Activated CD4-positive, alpha-beta memory T cell treated with anti-CD3 and anti-CD28 coated beads, Interleukin-2, amount 10 ng/mL, durations not matched to agents 7 days and 5 days (primary cell): ENCODE measurements at regions not wholly inside any gene's neighbourhood (a gene's known extent, or its start where the extent isn't known, plus 50 kb on each side); places are given as distances from the start of the nearest gene placed in this dataset.

ENCODE experiments used
- CTCF ChIA-PET: fragments of 350-600 bp; sonication (Branson Sonifier 250); formaldehyde crosslinking; loops from one replicate; lab custom pipeline; 2021; ENCODE audit warnings: antibody characterized with exemption, inconsistent platforms; lab: Charles Lee
- POLR2A ChIA-PET: fragments of 350-600 bp; sonication (Branson Sonifier 250); formaldehyde crosslinking; loops from one replicate; lab custom pipeline; 2021; ENCODE audit warnings: antibody characterized with exemption; lab: Charles Lee
- DNase-seq: peaks from one replicate; pipeline ENCODE4 v3.0.0-alpha.2; 2020
- H3K27ac Mint-ChIP-seq: one replicate; pipeline ENCODE4 v1.8.0; 2021; ENCODE audit warnings: mild to moderate bottlenecking, mixed read lengths
- H3K27me3 Mint-ChIP-seq: one replicate; pipeline ENCODE4 v1.8.0; 2021; ENCODE audit warnings: mixed read lengths
- H3K36me3 Mint-ChIP-seq: one replicate; pipeline ENCODE4 v1.8.0; 2021; ENCODE audit warnings: low read depth, mixed read lengths
- H3K4me1 Mint-ChIP-seq: one replicate; pipeline ENCODE4 v1.8.0; 2021; ENCODE audit warnings: mixed read lengths
- H3K4me3 Mint-ChIP-seq: one replicate; pipeline ENCODE4 v1.8.0; 2021; ENCODE audit warnings: mild to moderate bottlenecking, mixed read lengths
- H3K9me3 Mint-ChIP-seq: one replicate; pipeline ENCODE4 v1.8.0; 2021; ENCODE audit warnings: mixed read lengths

- Mint-ChIP-seq H3K4me1 (no peaks in the 10 kb centered on the region), H3K27ac (no peak overlapping the region), H3K27me3 (peaks cover 2% of the 10 kb centered on the region), H3K9me3 (peaks cover 6% of the 10 kb centered on the region), H3K4me3 (no peak overlapping the region), H3K36me3 (no peaks in the 10 kb centered on the region)
- ChIA-PET POLR2A (no interaction called here), CTCF (interaction anchor here (1.3 kb wide), 1 partner anchor 311 kb away, joined by 3 read pairs; no protein-coding TSS in a partner anchor)
- no peak for DNase-seq
Measured at GRCh38 chr3:15941958-15942357, 144.2 kb upstream of the ANKRD28 start.

- Mint-ChIP-seq H3K36me3 (no peaks in the 10 kb centered on the region), H3K4me1 (no peaks in the 10 kb centered on the region), H3K4me3 (no peak overlapping the region), H3K27ac (no peak overlapping the region), H3K27me3 (peaks cover 2% of the 10 kb centered on the region), H3K9me3 (peaks cover 6% of the 10 kb centered on the region)
- ChIA-PET CTCF (interaction anchor here (1.3 kb wide), 1 partner anchor 312 kb away, joined by 3 read pairs; no protein-coding TSS in a partner anchor), POLR2A (no interaction called here)
- DNase-seq = no peak
Measured at GRCh38 chr3:15942462-15942861, 144.7 kb upstream of the ANKRD28 start.

- POLR2A ChIA-PET = no interaction called here
- DNase-seq = no peak
- no peaks in the 10 kb centered on the region for H3K36me3 Mint-ChIP-seq
- CTCF ChIA-PET = interaction anchor here (1.3 kb wide), 1 partner anchor 312 kb away, joined by 3 read pairs; no protein-coding TSS in a partner anchor
- H3K9me3 Mint-ChIP-seq = peaks cover 6% of the 10 kb centered on the region
- H3K4me1 Mint-ChIP-seq = no peaks in the 10 kb centered on the region
- no peak overlapping the region for H3K4me3 Mint-ChIP-seq
- no peak overlapping the region for H3K27ac Mint-ChIP-seq
- peaks cover 2% of the 10 kb centered on the region for H3K27me3 Mint-ChIP-seq
Measured at GRCh38 chr3:15942936-15943335, 145.2 kb upstream of the ANKRD28 start.

- Mint-ChIP-seq H3K36me3 (no peaks in the 10 kb centered on the region), H3K27me3 (peaks cover 4% of the 10 kb centered on the region), H3K4me3 (no peak overlapping the region), H3K9me3 (peaks cover 3% of the 10 kb centered on the region), H3K27ac (no peak overlapping the region), H3K4me1 (no peaks in the 10 kb centered on the region)
- ChIA-PET CTCF (no interaction called here), POLR2A (no interaction called here)
- no peak for DNase-seq
Measured at GRCh38 chr3:15948388-15948787, 150.6 kb upstream of the ANKRD28 start.

- Mint-ChIP-seq H3K4me1 (no peaks in the 10 kb centered on the region), H3K36me3 (no peaks in the 10 kb centered on the region), H3K27ac (no peak overlapping the region), H3K4me3 (no peak overlapping the region), H3K9me3 (no peaks in the 10 kb centered on the region), H3K27me3 (peaks cover 1% of the 10 kb centered on the region)
- ChIA-PET POLR2A (no interaction called here), CTCF (no interaction called here)
- no peak for DNase-seq
Measured at GRCh38 chr3:15952543-15953175, 154.9 kb upstream of the ANKRD28 start.

- Mint-ChIP-seq H3K4me3 (no peak overlapping the region), H3K27me3 (peaks cover 1% of the 10 kb centered on the region), H3K4me1 (no peaks in the 10 kb centered on the region), H3K36me3 (no peaks in the 10 kb centered on the region), H3K27ac (no peak overlapping the region), H3K9me3 (no peaks in the 10 kb centered on the region)
- ChIA-PET POLR2A (no interaction called here), CTCF (no interaction called here)
- no peak for DNase-seq
Measured at GRCh38 chr3:15953841-15954240, 156.1 kb upstream of the ANKRD28 start.

GRCh38 chr3:15955968-15956367, 158.2 kb upstream of the ANKRD28 start:
- Mint-ChIP-seq H3K36me3 (no peaks in the 10 kb centered on the region), H3K27me3 (no peaks in the 10 kb centered on the region), H3K27ac (no peak overlapping the region), H3K4me3 (no peak overlapping the region), H3K4me1 (no peaks in the 10 kb centered on the region), H3K9me3 (no peaks in the 10 kb centered on the region)
- ChIA-PET POLR2A (no interaction called here), CTCF (no interaction called here)
- DNase-seq = no peak

- H3K9me3 Mint-ChIP-seq = no peaks in the 10 kb centered on the region
- POLR2A ChIA-PET = no interaction called here
- no peak overlapping the region for H3K27ac Mint-ChIP-seq
- DNase-seq = no peak
- no peaks in the 10 kb centered on the region for H3K36me3 Mint-ChIP-seq
- no peak overlapping the region for H3K4me3 Mint-ChIP-seq
- no peaks in the 10 kb centered on the region for H3K27me3 Mint-ChIP-seq
- no peaks in the 10 kb centered on the region for H3K4me1 Mint-ChIP-seq
- CTCF ChIA-PET = no interaction called here
Measured at GRCh38 chr3:15958692-15959433, 161.1 kb upstream of the ANKRD28 start.

- ChIA-PET POLR2A (no interaction called here), CTCF (interaction anchor here (0.7 kb wide), 1 partner anchor 32 kb away, joined by 3 read pairs; no protein-coding TSS in a partner anchor)
- Mint-ChIP-seq H3K36me3 (no peaks in the 10 kb centered on the region), H3K27me3 (no peaks in the 10 kb centered on the region), H3K27ac (no peak overlapping the region), H3K9me3 (no peaks in the 10 kb centered on the region), H3K4me1 (no peaks in the 10 kb centered on the region), H3K4me3 (no peak overlapping the region)
- DNase-seq = no peak
Measured at GRCh38 chr3:15959434-15959811, 161.6 kb upstream of the ANKRD28 start.

- Mint-ChIP-seq H3K36me3 (no peaks in the 10 kb centered on the region), H3K9me3 (no peaks in the 10 kb centered on the region), H3K27ac (no peak overlapping the region), H3K4me3 (no peak overlapping the region), H3K4me1 (no peaks in the 10 kb centered on the region), H3K27me3 (no peaks in the 10 kb centered on the region)
- DNase-seq = no peak
- ChIA-PET CTCF (no interaction called here), POLR2A (no interaction called here)
Measured at GRCh38 chr3:15964605-15965442, 167.0 kb upstream of the ANKRD28 start.

GRCh38 chr3:15967577-15967976, 169.8 kb upstream of the ANKRD28 start:
- DNase-seq = no peak
- Mint-ChIP-seq H3K36me3 (no peaks in the 10 kb centered on the region), H3K4me1 (no peaks in the 10 kb centered on the region), H3K27me3 (no peaks in the 10 kb centered on the region), H3K27ac (no peak overlapping the region), H3K9me3 (no peaks in the 10 kb centered on the region), H3K4me3 (no peak overlapping the region)
- POLR2A ChIA-PET = no interaction called here
- CTCF ChIA-PET = no interaction called here

- DNase-seq = no peak
- Mint-ChIP-seq H3K27ac (no peak overlapping the region), H3K4me3 (no peak overlapping the region), H3K4me1 (no peaks in the 10 kb centered on the region), H3K36me3 (no peaks in the 10 kb centered on the region), H3K9me3 (no peaks in the 10 kb centered on the region), H3K27me3 (no peaks in the 10 kb centered on the region)
- CTCF ChIA-PET = no interaction called here
- POLR2A ChIA-PET = no interaction called here
Measured at GRCh38 chr3:15969874-15970640, 172.3 kb upstream of the ANKRD28 start.

- Mint-ChIP-seq H3K27ac (no peak overlapping the region), H3K9me3 (no peaks in the 10 kb centered on the region), H3K4me3 (no peak overlapping the region), H3K36me3 (no peaks in the 10 kb centered on the region), H3K27me3 (no peaks in the 10 kb centered on the region), H3K4me1 (no peaks in the 10 kb centered on the region)
- POLR2A ChIA-PET = no interaction called here
- no peak for DNase-seq
- CTCF ChIA-PET = no interaction called here
Measured at GRCh38 chr3:15973414-15973813, 175.6 kb upstream of the ANKRD28 start.
